ENCODE measurements at regions not wholly inside any gene's neighbourhood (a gene's known extent, or its start where the extent isn't known, plus 50 kb on each side); places are given as distances from the start of the nearest gene placed in this dataset.

GRCh38 chr4:81577392-81577791 is 105.7 kb upstream of the RASGEF1B start:
- DNase-seq: no peak

- DNase-seq: no peak
These were observed 103.3 kb upstream of the RASGEF1B start for GRCh38 chr4:81574991-81575390.

GRCh38 chr4:81573840-81574239 is 102.1 kb upstream of the RASGEF1B start:
- no peak for DNase-seq

- no peak for DNase-seq
These were observed 100.7 kb upstream of the RASGEF1B start for GRCh38 chr4:81572402-81572801.

- no peak for DNase-seq
These were observed 99.4 kb upstream of the RASGEF1B start for GRCh38 chr4:81571105-81571504.

- no peak for DNase-seq
These were observed 94.5 kb upstream of the RASGEF1B start for GRCh38 chr4:81566161-81566591.

GRCh38 chr4:81565142-81565870 is 93.6 kb upstream of the RASGEF1B start:
- DNase-seq: no peak

- no peak for DNase-seq
These were observed 92.3 kb upstream of the RASGEF1B start for GRCh38 chr4:81564025-81564424.

GRCh38 chr4:81562093-81562492 is 90.4 kb upstream of the RASGEF1B start:
- no peak for DNase-seq

GRCh38 chr4:81557306-81557705 is 85.6 kb upstream of the RASGEF1B start:
- no peak for DNase-seq

- no peak for DNase-seq
These were observed 83.8 kb upstream of the RASGEF1B start for GRCh38 chr4:81555489-81555888.

- no peak for DNase-seq
These were observed 80.4 kb upstream of the RASGEF1B start for GRCh38 chr4:81552086-81552485.

- DNase-seq: no peak
These were observed 78.7 kb upstream of the RASGEF1B start for GRCh38 chr4:81550388-81550859.

- DNase-seq: no peak
These were observed 78.3 kb upstream of the RASGEF1B start for GRCh38 chr4:81549984-81550383.

GRCh38 chr4:81546777-81547176 is 75.1 kb upstream of the RASGEF1B start:
- DNase-seq: no peak

GRCh38 chr4:81541161-81541945 is 69.6 kb upstream of the RASGEF1B start:
- DNase-seq: no peak

GRCh38 chr4:81538716-81539427 is 67.2 kb upstream of the RASGEF1B start:
- DNase-seq: no peak

GRCh38 chr4:81531410-81531809 is 59.7 kb upstream of the RASGEF1B start:
- no peak for DNase-seq

GRCh38 chr4:81528979-81529378 is 57.3 kb upstream of the RASGEF1B start:
- DNase-seq: no peak

GRCh38 chr4:81528200-81528599 is 56.5 kb upstream of the RASGEF1B start:
- no peak for DNase-seq

- DNase-seq: no peak
These were observed 56.0 kb upstream of the RASGEF1B start for GRCh38 chr4:81527709-81528108.

GRCh38 chr4:81527115-81527514 is 55.4 kb upstream of the RASGEF1B start:
- DNase-seq: no peak

- DNase-seq: no peak
These were observed 55.0 kb upstream of the RASGEF1B start for GRCh38 chr4:81526706-81527105.

All from stimulated activated CD4-positive, alpha-beta T cell treated with anti-CD3 and anti-CD28 coated beads, Interleukin-4, amount 100 ng/mL, for 4 hours (primary cell).